B cell (primary cell): ENCODE measurements at regions not wholly inside any gene's neighbourhood (a gene's known extent, or its start where the extent isn't known, plus 50 kb on each side); places are given as distances from the start of the nearest gene placed in this dataset.

Experiments
- ATAC-seq: fragments of 200-7000 bp; cut with Tn5 transposase; one replicate; pipeline ENCODE4 v1.10.0; 2021; ENCODE audit warnings: low read depth, mild to moderate bottlenecking, moderate number of reproducible peaks, moderate library complexity
- CTCF ChIA-PET: fragments of 350-600 bp; sonication (Branson Sonifier 250); formaldehyde crosslinking; loops from one replicate; lab custom pipeline; 2021; ENCODE audit warnings: antibody characterized with exemption, inconsistent platforms; lab: Charles Lee
- POLR2A ChIA-PET: fragments of 350-600 bp; sonication (Branson Sonifier 250); formaldehyde crosslinking; loops from one replicate; lab custom pipeline; 2021; ENCODE audit warnings: antibody characterized with exemption; lab: Charles Lee
- DNase-seq: peaks from one replicate; pipeline ENCODE4 v3.0.0; 2013
- H2AFZ ChIP-seq: 2 replicates; pipeline ENCODE4 v1.6.1; 2012; ENCODE audit warnings: mild to moderate bottlenecking, low read depth, low read length; ENCODE audit not compliant: insufficient read depth, poor library complexity, severe bottlenecking
- H3K27ac ChIP-seq, 2 donors: 1 replicate in 1 of 2; 2 replicates in 1 of 2; pipeline ENCODE4 v1.5.1; 2012 to 2013; ENCODE audit warnings: low read length in 2 of 2, mild to moderate bottlenecking in 2 of 2, moderate library complexity in 1 of 2
- H3K27me3 ChIP-seq, 4 experiments: fragments of 200-600 bp in 1 of 4; sonication (generic) in 1 of 4; replicated peaks in 1 of 4; 1 replicate in 2 of 4; 2 replicates in 2 of 4; pipeline versions ENCODE4 v1.6.1 to v1.7.0; 2013 to 2016; ENCODE audit warnings: low read length in 3 of 4, mild to moderate bottlenecking in 2 of 4, mixed read lengths in 1 of 4, moderate library complexity in 1 of 4; ENCODE audit not compliant: insufficient read depth in 4 of 4, control insufficient read depth in 3 of 4; ENCODE audit errors: control extremely low read depth in 1 of 4
- H3K36me3 ChIP-seq, 2 experiments: replicated peaks in 1 of 2; 1 replicate in 1 of 2; 2 replicates in 1 of 2; pipeline versions ENCODE4 v1.6.1 to v1.7.1; 2013; ENCODE audit warnings: low read length in 1 of 2; ENCODE audit not compliant: insufficient read depth in 2 of 2, control insufficient read depth in 1 of 2; ENCODE audit errors: control extremely low read depth in 1 of 2, extremely low read depth in 1 of 2
- H3K4me1 ChIP-seq, 2 donors: fragments of 200-600 bp in 1 of 2; sonication (generic) in 1 of 2; 1 replicate in 1 of 2; 2 replicates in 1 of 2; pipeline versions ENCODE4 v1.5.1 to v1.6.1; 2013 to 2017; ENCODE audit warnings: low read length in 2 of 2; ENCODE audit not compliant: control insufficient read depth in 2 of 2, insufficient read depth in 2 of 2
- H3K4me2 ChIP-seq: replicated peaks from 2 replicates; pipeline ENCODE3; 2012; ENCODE audit warnings: mild to moderate bottlenecking, low read depth, low read length; ENCODE audit not compliant: poor library complexity, severe bottlenecking
- H3K4me3 ChIP-seq, 5 experiments: fragments of 200-600 bp in 1 of 5; sonication (generic) in 1 of 5; 1 replicate in 3 of 5; 2 replicates in 2 of 5; pipeline versions ENCODE4 v1.5.1 to v1.7.0; 2011 to 2016; ENCODE audit warnings: low read length in 4 of 5, mild to moderate bottlenecking in 4 of 5, low read depth in 2 of 5, control low read depth in 1 of 5, moderate library complexity in 1 of 5; ENCODE audit not compliant: insufficient read depth in 1 of 5; ENCODE audit errors: control extremely low read depth in 1 of 5, extremely low read depth in 1 of 5
- H3K79me2 ChIP-seq: fragments of 200-600 bp; sonication (generic); one replicate; pipeline ENCODE4 v1.6.0; 2016; ENCODE audit warnings: low read length; ENCODE audit not compliant: control insufficient read depth, insufficient read depth
- H3K9ac ChIP-seq: fragments of 200-600 bp; sonication (generic); 2 replicates; pipeline ENCODE4 v1.6.1; 2017; ENCODE audit warnings: mild to moderate bottlenecking, low read length, moderate library complexity
- H3K9me3 ChIP-seq, 3 donors: one replicate each; pipeline versions ENCODE4 v1.6.1 to v1.7.1; 2013; ENCODE audit warnings: low read length in 2 of 3; ENCODE audit not compliant: control insufficient read depth in 2 of 3, insufficient read depth in 1 of 3; ENCODE audit errors: control extremely low read depth in 1 of 3
- H4K20me1 ChIP-seq: 2 replicates; pipeline ENCODE4 v1.6.0; 2012; ENCODE audit warnings: mild to moderate bottlenecking, low read length; ENCODE audit not compliant: insufficient read depth, control insufficient read depth, poor library complexity, severe bottlenecking
- H3K27ac Mint-ChIP-seq: one replicate; pipeline ENCODE4 v1.8.0; 2021; ENCODE audit warnings: mixed read lengths
- H3K27me3 Mint-ChIP-seq: one replicate; pipeline ENCODE4 v1.8.0; 2021; ENCODE audit warnings: mixed read lengths
- H3K4me1 Mint-ChIP-seq: one replicate; pipeline ENCODE4 v1.8.0; 2021; ENCODE audit warnings: mixed read lengths
- H3K4me3 Mint-ChIP-seq: one replicate; pipeline ENCODE4 v1.8.0; 2021; ENCODE audit warnings: mixed read lengths
- H3K9me3 Mint-ChIP-seq: one replicate; pipeline ENCODE4 v1.8.0; 2022; ENCODE audit warnings: mixed read lengths; ENCODE audit not compliant: insufficient read depth
- EZH2 ChIP-seq: IDR thresholded peaks from 2 replicates; pipeline ENCODE4 v1.6.1; 2012; ENCODE audit warnings: borderline replicate concordance, low read depth, mild to moderate bottlenecking, moderate library complexity, low read length; ENCODE audit not compliant: insufficient read depth, poor library complexity, severe bottlenecking
- WGBS: methylation state at CpG from one replicate; pipeline ENCODE4 v1.1.5; 2013; ENCODE audit warnings: missing lambda C conversion rate; ENCODE audit not compliant: insufficient coverage; 5-methylcytosine and 5-hydroxymethylcytosine counted together
- intact Hi-C: fragments of 100-400 bp; cut with micrococcal nuclease; formaldehyde crosslinking; loops from one replicate; pipeline ENCODE4 v1.10.0; 2022
- TF ChIP-seq, protein P1 (sequence below): fragments of 200-600 bp; IDR thresholded peaks from one replicate; pipeline ENCODE4 v1.8.0; 2022; ENCODE audit warnings: antibody characterized with exemption, mild to moderate bottlenecking

DNA sequence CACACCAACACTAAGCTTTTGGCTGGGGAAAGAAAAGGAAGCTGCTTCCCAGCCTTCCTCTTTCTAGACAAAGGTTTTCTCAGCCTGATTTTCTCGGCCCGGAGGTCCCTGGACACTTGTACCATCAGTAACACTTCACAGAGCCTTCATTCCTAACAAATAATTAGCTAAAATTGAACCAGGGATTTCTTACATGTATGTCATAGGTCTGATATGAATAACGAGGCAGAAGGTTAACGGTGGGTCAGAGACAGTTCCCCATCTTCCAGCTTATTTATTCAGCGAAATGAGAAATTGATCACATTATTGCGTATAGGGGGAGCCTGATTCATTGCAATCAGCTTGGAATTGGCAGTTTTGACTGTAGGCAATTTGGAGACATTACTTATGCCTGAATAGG lies 142.5 kb downstream of the SALL1 start:
- no peak overlapping the region for H3K4me3 ChIP-seq
- ATAC-seq (no peak), DNase-seq (no peak)
- no peak overlapping the region for H3K27ac ChIP-seq
- ChIA-PET POLR2A (no interaction called here), CTCF (no interaction called here)
- H3K27me3 ChIP-seq: no peaks in the 10 kb centered on the region
- Mint-ChIP-seq H3K27me3 (no peaks in the 10 kb centered on the region), H3K9me3 (peaks cover 4% of the 10 kb centered on the region), H3K4me3 (no peak overlapping the region), H3K4me1 (no peaks in the 10 kb centered on the region), H3K27ac (no peak overlapping the region)
- H3K4me1 ChIP-seq: no peaks in the 10 kb centered on the region
- H3K36me3 ChIP-seq: no peaks in the 10 kb centered on the region
- no peak overlapping the region for H3K9ac ChIP-seq
- intact Hi-C loops: no loop called here
- H3K79me2 ChIP-seq: no peaks in the 10 kb centered on the region
- H3K4me2 ChIP-seq: no peak overlapping the region
- H3K9me3 ChIP-seq: peaks cover 0 to 11% (median 7%) of the 10 kb centered on the region in 3 donors
- WGBS: 100% methylated on average over 1 of the region's 6 CpGs
- TF ChIP-seq, protein P1, sequence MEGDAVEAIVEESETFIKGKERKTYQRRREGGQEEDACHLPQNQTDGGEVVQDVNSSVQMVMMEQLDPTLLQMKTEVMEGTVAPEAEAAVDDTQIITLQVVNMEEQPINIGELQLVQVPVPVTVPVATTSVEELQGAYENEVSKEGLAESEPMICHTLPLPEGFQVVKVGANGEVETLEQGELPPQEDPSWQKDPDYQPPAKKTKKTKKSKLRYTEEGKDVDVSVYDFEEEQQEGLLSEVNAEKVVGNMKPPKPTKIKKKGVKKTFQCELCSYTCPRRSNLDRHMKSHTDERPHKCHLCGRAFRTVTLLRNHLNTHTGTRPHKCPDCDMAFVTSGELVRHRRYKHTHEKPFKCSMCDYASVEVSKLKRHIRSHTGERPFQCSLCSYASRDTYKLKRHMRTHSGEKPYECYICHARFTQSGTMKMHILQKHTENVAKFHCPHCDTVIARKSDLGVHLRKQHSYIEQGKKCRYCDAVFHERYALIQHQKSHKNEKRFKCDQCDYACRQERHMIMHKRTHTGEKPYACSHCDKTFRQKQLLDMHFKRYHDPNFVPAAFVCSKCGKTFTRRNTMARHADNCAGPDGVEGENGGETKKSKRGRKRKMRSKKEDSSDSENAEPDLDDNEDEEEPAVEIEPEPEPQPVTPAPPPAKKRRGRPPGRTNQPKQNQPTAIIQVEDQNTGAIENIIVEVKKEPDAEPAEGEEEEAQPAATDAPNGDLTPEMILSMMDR: no peak
- TF ChIP-seq EZH2: no peak
- H4K20me1 ChIP-seq: no peaks in the 10 kb centered on the region
- no peak overlapping the region for H2AFZ ChIP-seq

DNA sequence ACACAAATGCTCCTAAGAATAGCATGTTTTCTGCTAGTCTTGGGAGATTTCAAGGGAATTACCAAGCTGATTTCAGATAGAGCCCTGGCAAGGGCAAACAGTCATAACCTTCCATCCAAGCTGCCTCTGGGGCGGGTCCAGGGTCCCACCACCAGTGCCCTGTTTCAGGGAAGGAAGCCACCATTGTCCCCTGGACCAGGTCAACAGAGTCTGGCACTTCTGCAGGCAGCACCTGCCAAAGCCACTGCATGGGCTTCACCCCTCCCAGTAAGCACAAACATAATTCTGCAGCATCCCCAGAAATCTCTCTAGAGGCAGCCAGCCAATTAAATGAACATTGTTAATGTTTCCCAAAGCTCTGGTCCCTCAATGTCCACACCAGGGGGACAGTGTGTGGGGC lies 143.0 kb downstream of the SALL1 start:
- H3K4me2 ChIP-seq: no peak overlapping the region
- ChIA-PET POLR2A (no interaction called here), CTCF (no interaction called here)
- H3K79me2 ChIP-seq: no peaks in the 10 kb centered on the region
- H3K4me3 Mint-ChIP-seq: no peak overlapping the region
- intact Hi-C loops: no loop called here
- H3K27ac ChIP-seq: no peak overlapping the region
- H3K4me1 ChIP-seq: no peaks in the 10 kb centered on the region
- H3K27me3 Mint-ChIP-seq: no peaks in the 10 kb centered on the region
- H3K27ac Mint-ChIP-seq: no peak overlapping the region
- TF ChIP-seq, protein P1: no peak
- no peak for TF ChIP-seq EZH2
- no peaks in the 10 kb centered on the region for H3K27me3 ChIP-seq
- ATAC-seq (no peak), DNase-seq (no peak)
- H3K9me3 ChIP-seq: peaks cover 0 to 11% (median 7%) of the 10 kb centered on the region in 3 donors
- no peaks in the 10 kb centered on the region for H3K4me1 Mint-ChIP-seq
- H3K9me3 Mint-ChIP-seq: peaks cover 4% of the 10 kb centered on the region
- H3K9ac ChIP-seq: no peak overlapping the region
- H3K4me3 ChIP-seq: no peak overlapping the region
- no peaks in the 10 kb centered on the region for H3K36me3 ChIP-seq
- no peak overlapping the region for H2AFZ ChIP-seq
- WGBS: 73% methylated on average over 1 of the region's 1 CpG
- no peaks in the 10 kb centered on the region for H4K20me1 ChIP-seq
